ENCODE measurements at regions not wholly inside any gene's neighbourhood (a gene's known extent, or its start where the extent isn't known, plus 50 kb on each side); places are given as distances from the start of the nearest gene placed in this dataset.
"Not testable (repeated sequence)": the region's sequence is repeated elsewhere in the genome, so short reads cannot be mapped to it uniquely, and the experiment has no call there.

GRCh38 chr11:3499198-3499597 lies 120.3 kb upstream of the ZNF195 start:
- not testable (repeated sequence) for TF ChIP-seq POLR2A (IDR thresholded peaks at IDR 0.05; ENCODE audit: low read depth); CTCF (IDR thresholded peaks at IDR 0.05)

Data from esophagus muscularis mucosa (tissue), 3 donors.